Activated T-helper 17 cell treated with anti-CD3 and anti-CD28 coated beads, Interleukin-2, amount 50 U/mL, for 72 hours (primary cell): ENCODE measurements at regions not wholly inside any gene's neighbourhood (a gene's known extent, or its start where the extent isn't known, plus 50 kb on each side); places are given as distances from the start of the nearest gene placed in this dataset.

Source experiments
- ATAC-seq: fragments of 150-1000 bp; cut with Tn5 transposase; replicated peaks from 2 replicates; pipeline ENCODE4 v1.10.0; 2021; ENCODE audit warnings: mild to moderate bottlenecking, moderate library complexity
- H3K27ac Mint-ChIP-seq: one replicate; pipeline ENCODE4 v1.8.0; 2022; ENCODE audit warnings: mixed read lengths
- H3K27me3 Mint-ChIP-seq: one replicate; pipeline ENCODE4 v1.8.0; 2022; ENCODE audit warnings: mixed read lengths
- H3K36me3 Mint-ChIP-seq: one replicate; pipeline ENCODE4 v1.8.0; 2022; ENCODE audit warnings: low read depth, mild to moderate bottlenecking, mixed read lengths
- H3K4me1 Mint-ChIP-seq: one replicate; pipeline ENCODE4 v1.8.0; 2022; ENCODE audit warnings: mixed read lengths
- H3K4me3 Mint-ChIP-seq: one replicate; pipeline ENCODE4 v1.8.0; 2022; ENCODE audit warnings: mild to moderate bottlenecking, mixed read lengths
- H3K9me3 Mint-ChIP-seq: one replicate; pipeline ENCODE4 v1.8.0; 2022; ENCODE audit warnings: mixed read lengths

DNA sequence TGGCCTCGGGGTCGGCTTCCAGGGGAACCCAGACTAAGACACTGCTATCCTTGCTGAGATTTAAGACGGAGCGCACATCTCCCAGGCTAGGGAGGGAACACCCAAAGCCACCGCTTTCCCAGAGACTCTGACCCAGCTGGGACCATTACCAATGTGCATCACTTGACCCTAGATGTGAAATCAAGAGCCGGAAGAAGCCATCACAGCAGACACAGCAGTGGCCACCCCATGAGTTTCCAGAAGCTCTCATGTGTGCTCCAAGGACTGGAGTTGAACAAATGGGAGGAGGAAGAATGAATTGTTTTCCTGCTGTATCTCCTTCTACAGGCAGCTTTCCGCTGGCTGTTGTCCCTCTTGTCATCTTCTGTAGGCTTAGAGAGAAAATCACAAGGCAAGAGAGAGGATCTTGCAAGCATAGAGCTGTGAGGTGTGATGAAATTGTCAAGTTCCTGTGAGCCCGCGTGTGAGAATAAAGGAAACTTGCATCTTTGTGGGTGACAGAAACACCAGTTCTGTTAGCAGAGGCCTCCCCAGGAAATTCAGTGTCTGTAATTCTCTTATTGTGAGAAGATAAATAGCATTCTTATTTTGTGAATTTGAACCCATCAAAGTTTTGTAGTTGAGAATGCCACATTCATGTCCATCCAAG is 711.8 kb downstream of the UQCRFS1 start:
- no peak overlapping the region for H3K4me3 Mint-ChIP-seq
- no peaks in the 10 kb centered on the region for H3K27me3 Mint-ChIP-seq
- H3K27ac Mint-ChIP-seq, result no peak overlapping the region
- no peaks in the 10 kb centered on the region for H3K9me3 Mint-ChIP-seq
- H3K36me3 Mint-ChIP-seq, result no peaks in the 10 kb centered on the region
- H3K4me1 Mint-ChIP-seq, result no peaks in the 10 kb centered on the region
- no peak for ATAC-seq

DNA sequence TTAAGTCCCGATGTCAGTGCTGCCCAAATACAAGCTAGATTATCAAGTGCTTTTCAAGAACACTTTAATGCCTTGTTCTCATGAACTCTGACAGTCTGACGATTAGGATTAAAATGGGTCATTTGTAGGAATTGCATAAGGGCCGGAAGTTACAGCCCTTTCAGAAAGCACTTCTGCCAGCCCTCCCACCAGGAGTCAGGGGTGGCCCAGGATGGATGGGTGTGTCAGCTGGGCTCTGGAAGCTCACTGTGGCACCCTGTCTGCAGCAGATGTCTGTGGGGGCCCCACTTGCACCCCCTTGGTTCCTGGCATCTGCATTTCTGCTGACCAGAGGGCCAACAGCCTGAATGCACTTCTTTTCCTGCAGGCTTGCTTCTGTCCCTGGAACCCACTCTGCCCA is 712.7 kb downstream of the UQCRFS1 start:
- H3K36me3 Mint-ChIP-seq, result no peaks in the 10 kb centered on the region

DNA sequence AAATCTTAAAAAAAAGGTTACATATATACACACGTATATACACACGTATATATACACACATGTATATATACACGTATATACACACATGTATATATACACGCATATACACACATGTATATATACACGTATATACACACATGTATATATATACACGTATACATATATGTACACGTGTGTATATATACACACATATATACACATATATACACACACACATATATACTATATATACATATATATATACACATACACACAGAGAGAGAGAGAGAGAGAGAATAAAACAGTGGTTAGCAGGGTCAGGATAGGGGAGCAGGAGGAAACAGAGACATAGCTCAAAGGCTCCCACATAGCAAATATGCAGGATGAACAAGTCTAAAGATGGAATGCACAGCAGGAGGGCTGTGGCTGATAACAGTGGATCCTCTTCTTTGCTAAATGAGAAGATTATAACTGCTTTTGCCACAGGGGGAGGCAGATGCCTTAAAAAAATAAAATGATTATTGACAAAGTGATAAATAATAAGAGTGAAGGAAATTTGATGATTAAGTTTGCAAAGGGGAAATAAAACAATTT is 714.5 kb downstream of the UQCRFS1 start:
- H3K9me3 Mint-ChIP-seq, result no peaks in the 10 kb centered on the region
- H3K27ac Mint-ChIP-seq, result no peak overlapping the region
- ATAC-seq, result no peak
- H3K36me3 Mint-ChIP-seq, result no peaks in the 10 kb centered on the region
- H3K4me1 Mint-ChIP-seq, result no peaks in the 10 kb centered on the region
- no peaks in the 10 kb centered on the region for H3K27me3 Mint-ChIP-seq
- no peak overlapping the region for H3K4me3 Mint-ChIP-seq

More for the DNA sequence above, 712.7 kb downstream of the UQCRFS1 start:
- H3K9me3 Mint-ChIP-seq, result no peaks in the 10 kb centered on the region
- no peaks in the 10 kb centered on the region for H3K27me3 Mint-ChIP-seq
- no peak overlapping the region for H3K27ac Mint-ChIP-seq
- no peaks in the 10 kb centered on the region for H3K4me1 Mint-ChIP-seq
- H3K4me3 Mint-ChIP-seq, result no peak overlapping the region
- no peak for ATAC-seq

DNA sequence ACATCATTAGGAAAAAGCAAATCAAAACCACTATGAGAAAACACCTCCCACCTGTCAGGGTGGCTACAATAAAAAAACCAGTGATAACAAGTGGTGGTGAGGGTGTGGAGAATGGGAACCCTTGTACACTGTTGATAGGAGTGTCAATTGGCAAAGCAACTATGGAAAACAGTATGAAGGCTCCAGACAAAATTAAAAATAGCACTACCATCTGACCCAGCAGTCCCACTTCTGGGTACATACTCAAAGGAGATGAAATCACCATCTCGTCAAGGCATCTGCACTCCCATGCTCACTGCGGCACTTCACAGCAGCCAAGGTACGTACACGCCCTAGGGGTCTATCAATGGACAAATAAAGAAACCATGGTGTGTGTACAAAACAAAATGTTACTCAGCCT is 715.1 kb downstream of the UQCRFS1 start:
- H3K27me3 Mint-ChIP-seq, result no peaks in the 10 kb centered on the region
- ATAC-seq, result no peak
- H3K27ac Mint-ChIP-seq, result no peak overlapping the region
- H3K9me3 Mint-ChIP-seq, result no peaks in the 10 kb centered on the region
- no peak overlapping the region for H3K4me3 Mint-ChIP-seq
- no peaks in the 10 kb centered on the region for H3K36me3 Mint-ChIP-seq
- no peaks in the 10 kb centered on the region for H3K4me1 Mint-ChIP-seq

DNA sequence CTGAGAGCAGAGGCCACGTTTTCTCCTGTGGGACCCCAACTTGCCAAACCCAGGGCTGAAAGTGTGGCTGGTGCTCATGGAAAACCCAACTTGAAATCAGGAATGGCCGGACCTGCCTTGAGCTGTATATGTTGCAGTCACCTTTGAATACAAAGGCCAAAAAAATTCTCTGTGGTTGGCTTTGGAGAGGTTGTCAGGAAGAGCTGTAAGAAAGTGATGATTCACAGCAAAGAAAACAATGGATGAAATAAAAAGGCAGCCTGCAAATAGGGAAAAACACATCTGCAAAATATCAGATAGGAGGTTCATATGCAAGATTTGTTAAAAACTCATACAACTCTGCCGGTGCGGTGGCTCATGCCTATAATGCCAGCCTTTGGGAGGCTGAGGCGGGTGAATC is 715.8 kb downstream of the UQCRFS1 start:
- H3K9me3 Mint-ChIP-seq, result no peaks in the 10 kb centered on the region
- H3K27me3 Mint-ChIP-seq, result no peaks in the 10 kb centered on the region
- H3K36me3 Mint-ChIP-seq, result no peaks in the 10 kb centered on the region
- no peaks in the 10 kb centered on the region for H3K4me1 Mint-ChIP-seq
- ATAC-seq, result no peak
- H3K4me3 Mint-ChIP-seq, result no peak overlapping the region
- no peak overlapping the region for H3K27ac Mint-ChIP-seq

DNA sequence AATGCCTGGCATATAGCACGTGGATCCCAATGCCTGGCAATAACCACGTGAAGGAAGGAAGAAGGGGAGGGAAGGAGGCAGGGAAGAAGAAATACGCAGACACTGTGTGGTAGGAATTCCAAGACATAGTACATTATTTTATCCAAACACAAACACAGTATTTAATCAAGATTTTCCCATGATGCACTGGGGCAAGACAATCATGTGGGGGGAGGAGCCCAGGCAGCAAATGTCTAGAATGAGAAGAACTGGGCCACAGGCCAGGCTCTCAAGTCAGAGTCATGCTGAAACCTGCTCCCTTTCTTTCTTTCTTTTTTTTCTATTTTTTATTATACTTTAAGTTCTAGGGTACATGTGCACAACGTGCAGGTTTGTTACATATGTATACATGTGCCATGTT is 717.9 kb downstream of the UQCRFS1 start:
- Mint-ChIP-seq H3K4me3 (no peak overlapping the region), H3K27me3 (no peaks in the 10 kb centered on the region), H3K27ac (no peak overlapping the region), H3K36me3 (no peaks in the 10 kb centered on the region), H3K4me1 (no peaks in the 10 kb centered on the region), H3K9me3 (no peaks in the 10 kb centered on the region)
- no peak for ATAC-seq

DNA sequence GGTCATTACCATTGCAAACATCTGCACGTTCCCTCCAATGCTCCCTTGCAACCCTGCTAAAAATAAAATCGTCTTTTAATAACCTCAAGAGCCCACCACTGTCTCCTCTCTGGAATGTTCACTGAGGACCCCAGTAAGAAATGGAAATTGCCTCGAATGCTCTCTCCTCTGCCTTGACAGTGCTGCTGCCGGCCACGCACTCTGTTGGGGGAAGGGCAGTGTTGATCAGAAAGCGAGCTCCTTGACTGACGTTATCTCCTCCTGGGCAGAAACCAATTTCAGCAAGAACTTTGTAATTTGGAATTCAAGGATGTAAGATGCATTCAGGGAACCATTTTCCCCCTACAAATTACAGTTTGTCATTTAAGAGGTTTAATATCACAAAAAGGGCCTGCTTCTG is 718.5 kb downstream of the UQCRFS1 start:
- no peaks in the 10 kb centered on the region for H3K9me3 Mint-ChIP-seq
- H3K4me3 Mint-ChIP-seq, result no peak overlapping the region
- H3K4me1 Mint-ChIP-seq, result no peaks in the 10 kb centered on the region
- H3K36me3 Mint-ChIP-seq, result no peaks in the 10 kb centered on the region
- no peaks in the 10 kb centered on the region for H3K27me3 Mint-ChIP-seq
- ATAC-seq, result no peak
- H3K27ac Mint-ChIP-seq, result no peak overlapping the region

DNA sequence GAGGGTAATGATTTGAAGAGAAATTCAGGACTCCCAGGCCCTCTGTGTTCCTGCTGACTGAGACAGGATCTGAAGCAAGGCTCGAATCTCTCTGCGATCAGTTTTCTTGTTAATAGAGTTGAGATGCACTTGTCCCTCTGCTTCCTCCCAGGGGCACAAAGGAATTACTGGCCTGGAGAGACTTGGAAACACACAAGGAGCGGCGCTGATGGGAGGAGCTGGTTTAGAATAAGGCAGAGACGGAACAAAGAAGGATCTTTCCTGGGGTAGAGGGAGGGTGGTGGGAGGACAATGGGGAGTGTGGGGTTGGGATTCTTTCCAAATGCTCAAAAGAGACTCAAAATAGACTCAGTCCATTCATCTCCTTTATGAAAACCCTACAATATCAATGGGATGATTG is 719.1 kb downstream of the UQCRFS1 start:
- no peaks in the 10 kb centered on the region for H3K36me3 Mint-ChIP-seq
- no peaks in the 10 kb centered on the region for H3K27me3 Mint-ChIP-seq
- H3K4me1 Mint-ChIP-seq, result no peaks in the 10 kb centered on the region
- no peaks in the 10 kb centered on the region for H3K9me3 Mint-ChIP-seq
- H3K4me3 Mint-ChIP-seq, result no peak overlapping the region
- H3K27ac Mint-ChIP-seq, result no peak overlapping the region
- no peak for ATAC-seq

DNA sequence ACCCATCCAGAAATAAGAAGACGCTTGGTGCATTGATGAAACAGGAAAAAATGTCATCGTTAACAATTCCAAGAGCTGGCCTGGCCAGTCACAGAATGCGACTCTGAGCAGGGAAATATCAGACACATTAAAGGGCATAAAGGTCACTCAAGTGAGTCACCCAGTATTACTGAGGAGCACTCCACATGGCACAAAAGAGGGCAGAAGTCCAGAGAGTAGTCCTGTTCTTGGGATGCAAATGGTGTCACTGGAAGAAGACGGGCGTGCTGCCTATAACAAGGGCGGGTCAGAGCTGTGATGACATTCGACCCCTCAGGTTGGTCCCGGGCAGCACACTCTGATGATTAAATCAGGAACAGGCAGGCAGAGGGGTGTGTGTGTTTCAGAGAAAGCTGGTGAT is 720.3 kb downstream of the UQCRFS1 start:
- H3K36me3 Mint-ChIP-seq, result no peaks in the 10 kb centered on the region
- no peaks in the 10 kb centered on the region for H3K27me3 Mint-ChIP-seq
- no peaks in the 10 kb centered on the region for H3K4me1 Mint-ChIP-seq
- H3K9me3 Mint-ChIP-seq, result no peaks in the 10 kb centered on the region
- ATAC-seq, result no peak
- no peak overlapping the region for H3K4me3 Mint-ChIP-seq
- no peak overlapping the region for H3K27ac Mint-ChIP-seq

DNA sequence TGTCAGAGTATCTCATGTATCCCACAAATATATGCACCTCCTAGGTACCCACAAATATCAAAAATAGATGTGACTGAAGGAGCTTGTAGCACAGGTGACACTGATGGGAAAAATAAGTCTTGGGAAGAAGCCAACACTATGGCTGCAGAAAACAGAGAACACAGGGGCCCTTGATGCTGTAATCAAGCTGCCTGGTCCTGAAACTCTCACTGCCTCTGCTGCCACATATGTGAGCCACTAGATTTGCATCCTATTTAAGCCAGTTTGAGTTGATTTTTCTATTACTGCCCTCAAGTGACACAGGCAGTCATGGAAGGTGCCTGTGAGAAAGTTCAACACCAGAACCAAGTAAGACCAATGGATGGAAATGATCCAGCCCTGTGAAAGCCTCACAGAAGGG is 720.8 kb downstream of the UQCRFS1 start:
- Mint-ChIP-seq H3K27ac (no peak overlapping the region), H3K4me1 (no peaks in the 10 kb centered on the region), H3K36me3 (no peaks in the 10 kb centered on the region), H3K27me3 (no peaks in the 10 kb centered on the region), H3K9me3 (no peaks in the 10 kb centered on the region), H3K4me3 (no peak overlapping the region)
- no peak for ATAC-seq

DNA sequence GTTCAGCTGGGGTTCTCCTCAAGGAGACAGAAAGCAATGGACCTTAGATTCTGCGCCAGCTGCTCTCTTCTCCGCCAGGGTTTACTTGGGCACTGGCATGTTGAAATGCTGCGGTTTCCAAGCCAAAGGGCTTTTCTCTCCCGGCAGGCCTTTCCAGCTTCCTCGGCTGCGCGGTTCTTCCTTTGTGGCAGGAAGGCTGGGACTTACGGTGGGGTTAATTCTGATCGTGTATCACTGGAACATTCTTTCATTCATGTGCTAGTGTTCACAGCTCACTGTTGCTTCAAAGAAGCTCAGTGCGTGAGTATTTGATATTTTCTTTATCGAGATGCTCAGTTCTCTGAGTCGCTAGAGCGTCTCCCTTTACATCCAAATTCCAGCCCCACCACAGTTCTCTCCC is 723.2 kb downstream of the UQCRFS1 start:
- no peak for ATAC-seq
- Mint-ChIP-seq H3K4me3 (no peak overlapping the region), H3K27ac (no peak overlapping the region), H3K36me3 (no peaks in the 10 kb centered on the region), H3K9me3 (no peaks in the 10 kb centered on the region), H3K27me3 (no peaks in the 10 kb centered on the region), H3K4me1 (no peaks in the 10 kb centered on the region)

DNA sequence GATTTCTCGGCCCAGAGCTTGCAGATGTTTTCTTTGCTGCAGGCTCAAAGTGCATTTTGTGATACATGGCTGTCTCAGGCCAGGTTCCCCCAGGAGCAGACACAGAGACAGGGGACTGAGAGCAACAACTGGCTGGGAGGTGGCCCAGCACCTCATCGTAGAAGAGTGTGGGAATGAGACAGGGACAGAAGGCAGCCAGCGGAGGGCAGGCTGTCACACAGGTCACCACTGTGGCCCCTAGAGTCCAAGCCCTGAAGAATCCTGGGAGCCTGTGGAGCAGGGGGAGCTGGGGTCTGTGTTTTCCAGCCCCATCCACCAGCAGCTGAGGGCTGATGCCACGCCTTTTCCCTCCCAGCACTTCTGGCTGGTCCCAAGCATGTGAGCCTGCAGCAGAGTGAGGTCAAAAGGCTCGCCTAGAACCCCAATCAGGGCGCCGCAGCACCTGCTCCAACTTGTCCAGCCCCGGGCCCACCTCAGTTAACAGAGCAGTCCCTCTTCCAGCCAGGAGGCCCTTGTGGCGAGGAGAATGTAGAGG is 723.8 kb downstream of the UQCRFS1 start:
- Mint-ChIP-seq H3K36me3 (no peaks in the 10 kb centered on the region), H3K27me3 (no peaks in the 10 kb centered on the region), H3K4me3 (no peak overlapping the region), H3K9me3 (no peaks in the 10 kb centered on the region), H3K4me1 (no peaks in the 10 kb centered on the region), H3K27ac (no peak overlapping the region)
- no peak for ATAC-seq

DNA sequence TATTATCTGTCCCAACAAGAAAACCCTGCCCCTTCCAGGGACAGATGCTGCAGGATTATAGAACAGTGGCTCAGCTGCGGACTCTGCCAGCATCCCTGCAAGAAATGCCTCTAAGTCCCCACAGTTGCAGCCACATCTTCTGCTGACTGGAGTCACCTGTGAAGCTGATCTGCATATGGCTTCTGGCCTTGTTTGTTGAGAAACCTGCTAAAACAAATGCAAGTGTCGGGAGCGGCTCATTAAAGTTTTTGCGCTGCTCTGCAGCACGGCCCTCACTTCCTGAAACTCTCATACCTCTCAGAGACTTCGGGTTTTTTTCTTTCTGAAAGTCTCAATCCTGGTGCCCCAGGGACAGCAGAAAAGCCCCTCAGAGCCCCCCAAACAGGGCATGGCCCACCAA is 725.0 kb downstream of the UQCRFS1 start:
- Mint-ChIP-seq H3K27me3 (no peaks in the 10 kb centered on the region), H3K4me1 (no peaks in the 10 kb centered on the region), H3K36me3 (no peaks in the 10 kb centered on the region), H3K4me3 (no peak overlapping the region), H3K9me3 (no peaks in the 10 kb centered on the region), H3K27ac (no peak overlapping the region)
- no peak for ATAC-seq

DNA sequence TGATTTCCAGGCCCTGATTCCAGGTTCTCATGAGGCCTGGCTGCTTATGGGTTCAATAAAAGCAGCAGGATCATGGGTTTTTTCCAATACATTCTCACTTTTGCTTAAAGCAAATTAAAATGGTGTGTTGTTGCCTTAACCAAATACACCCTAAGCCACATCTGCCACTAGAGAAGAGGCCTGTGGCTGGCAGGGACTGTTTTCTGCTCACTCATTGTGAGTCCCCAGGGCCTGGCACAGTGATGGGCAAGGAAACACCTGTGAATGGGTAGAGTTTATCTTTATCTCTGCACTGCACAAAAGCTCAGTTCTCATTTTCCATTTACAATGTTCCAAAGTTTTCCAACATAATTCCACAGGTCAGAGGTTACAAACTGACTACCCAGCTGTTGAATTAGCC is 726.0 kb downstream of the UQCRFS1 start:
- Mint-ChIP-seq H3K27ac (no peak overlapping the region), H3K4me1 (no peaks in the 10 kb centered on the region), H3K36me3 (no peaks in the 10 kb centered on the region), H3K4me3 (no peak overlapping the region), H3K9me3 (no peaks in the 10 kb centered on the region), H3K27me3 (no peaks in the 10 kb centered on the region)
- ATAC-seq, result no peak

DNA sequence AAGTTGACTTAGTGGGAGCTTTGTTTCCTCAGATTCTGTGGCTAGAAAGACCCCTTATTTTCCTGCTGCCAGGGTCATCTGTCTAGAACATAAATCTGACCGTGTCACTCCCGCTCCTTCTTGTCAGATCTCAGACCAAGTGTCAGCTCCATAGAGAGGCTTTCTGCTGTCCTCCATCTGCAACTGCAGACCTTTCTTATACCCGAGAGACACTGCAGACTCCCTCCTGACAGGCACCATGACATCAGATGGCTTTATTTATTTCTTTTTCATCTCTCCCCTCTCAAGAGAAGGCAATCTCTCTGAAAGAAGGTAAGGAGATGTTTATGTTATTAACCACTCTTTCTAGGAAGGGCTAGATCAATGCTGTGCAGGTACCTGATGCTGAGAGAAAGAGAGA is 726.5 kb downstream of the UQCRFS1 start:
- no peaks in the 10 kb centered on the region for H3K27me3 Mint-ChIP-seq
- H3K36me3 Mint-ChIP-seq, result no peaks in the 10 kb centered on the region
- ATAC-seq, result no peak
- H3K27ac Mint-ChIP-seq, result no peak overlapping the region
- no peaks in the 10 kb centered on the region for H3K4me1 Mint-ChIP-seq
- H3K4me3 Mint-ChIP-seq, result no peak overlapping the region
- H3K9me3 Mint-ChIP-seq, result no peaks in the 10 kb centered on the region

DNA sequence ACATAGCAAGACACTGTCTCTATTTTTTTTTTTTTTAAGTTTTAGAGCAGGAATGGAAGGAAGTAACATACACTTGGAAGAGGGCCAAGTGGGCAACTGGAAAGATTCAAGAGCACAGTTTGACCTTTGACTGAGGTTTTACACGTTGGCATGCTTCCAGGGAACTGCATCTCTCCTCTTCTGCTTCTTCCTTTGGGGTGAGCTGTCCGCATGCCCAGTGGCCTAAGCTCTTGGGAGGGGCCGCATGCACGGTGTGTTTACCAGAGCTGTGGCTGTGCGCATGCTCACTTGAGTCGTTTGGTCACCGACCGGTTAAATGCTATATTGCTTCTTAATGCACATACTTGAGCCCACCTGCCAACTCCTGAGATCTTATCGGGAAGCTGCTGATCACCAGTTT is 727.7 kb downstream of the UQCRFS1 start:
- no peaks in the 10 kb centered on the region for H3K27me3 Mint-ChIP-seq
- no peak overlapping the region for H3K27ac Mint-ChIP-seq
- H3K4me3 Mint-ChIP-seq, result no peak overlapping the region
- H3K36me3 Mint-ChIP-seq, result no peaks in the 10 kb centered on the region
- no peaks in the 10 kb centered on the region for H3K4me1 Mint-ChIP-seq
- ATAC-seq, result no peak
- no peaks in the 10 kb centered on the region for H3K9me3 Mint-ChIP-seq
